Left ventricle myocardium inferior (tissue), 1 donor: ENCODE measurements at regions not wholly inside any gene's neighbourhood (a gene's known extent, or its start where the extent isn't known, plus 50 kb on each side); places are given as distances from the start of the nearest gene placed in this dataset.

Experiments used
- DNase-seq: peaks from one replicate; pipeline ENCODE4 v3.0.0-alpha.2; 2020
- H3K27ac ChIP-seq: fragments of 200-600 bp; replicated peaks from 2 replicates; pipeline ENCODE4 v1.8.0; 2021
- H3K27me3 ChIP-seq: fragments of 200-600 bp; 2 replicates; pipeline ENCODE4 v1.8.0; 2021; ENCODE audit warnings: low read depth
- H3K36me3 ChIP-seq: fragments of 200-600 bp; 2 replicates; pipeline ENCODE4 v1.8.0; 2021
- H3K4me1 ChIP-seq: fragments of 200-600 bp; 2 replicates; pipeline ENCODE4 v1.8.0; 2021
- H3K4me3 ChIP-seq: fragments of 200-600 bp; 2 replicates; pipeline ENCODE4 v1.8.0; 2021; ENCODE audit warnings: mild to moderate bottlenecking, moderate library complexity
- H3K9me3 ChIP-seq: fragments of 200-600 bp; replicated peaks from 2 replicates; pipeline ENCODE4 v1.8.0; 2021
- intact Hi-C: fragments of 100-400 bp; cut with micrococcal nuclease; formaldehyde crosslinking; loops from one replicate; pipeline ENCODE4 v1.11.0; 2022
- TF ChIP-seq, protein P1 (sequence below): fragments of 200-600 bp; IDR thresholded peaks from 2 replicates; pipeline ENCODE4 v1.8.0; 2021; ENCODE audit warnings: antibody characterized with exemption, mild to moderate bottlenecking, borderline replicate concordance
- donor health status: DM: no; HTN: yes; CAD: no; lungs with severe emphysema.

DNA sequence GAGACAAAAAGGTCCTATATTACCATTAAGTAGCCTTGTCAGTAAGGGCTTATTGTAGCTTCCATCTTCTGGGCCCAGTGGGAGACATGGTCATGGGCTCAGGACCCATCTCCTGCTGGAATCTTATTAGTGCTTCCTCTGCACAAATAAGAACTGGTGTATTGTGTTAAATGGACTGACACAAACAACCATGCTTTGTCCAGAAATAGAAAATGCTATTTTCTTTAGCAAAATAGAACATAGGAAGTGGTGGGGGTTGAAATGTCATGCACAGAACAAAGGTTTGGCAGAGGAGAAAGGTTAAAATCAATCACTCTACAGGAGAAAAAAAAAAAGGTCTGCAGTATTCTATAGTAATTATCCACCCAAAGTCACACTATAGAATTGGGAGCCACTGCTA is 252.2 kb downstream of the ELAVL2 start:
- Histone ChIP-seq H3K4me1 (no peaks in the 10 kb centered on the region), H3K9me3 (no peaks in the 10 kb centered on the region), H3K36me3 (no peaks in the 10 kb centered on the region), H3K4me3 (no peak overlapping the region), H3K27ac (no peak overlapping the region), H3K27me3 (no peaks in the 10 kb centered on the region)
- DNase-seq = no peak
- TF ChIP-seq, protein P1, sequence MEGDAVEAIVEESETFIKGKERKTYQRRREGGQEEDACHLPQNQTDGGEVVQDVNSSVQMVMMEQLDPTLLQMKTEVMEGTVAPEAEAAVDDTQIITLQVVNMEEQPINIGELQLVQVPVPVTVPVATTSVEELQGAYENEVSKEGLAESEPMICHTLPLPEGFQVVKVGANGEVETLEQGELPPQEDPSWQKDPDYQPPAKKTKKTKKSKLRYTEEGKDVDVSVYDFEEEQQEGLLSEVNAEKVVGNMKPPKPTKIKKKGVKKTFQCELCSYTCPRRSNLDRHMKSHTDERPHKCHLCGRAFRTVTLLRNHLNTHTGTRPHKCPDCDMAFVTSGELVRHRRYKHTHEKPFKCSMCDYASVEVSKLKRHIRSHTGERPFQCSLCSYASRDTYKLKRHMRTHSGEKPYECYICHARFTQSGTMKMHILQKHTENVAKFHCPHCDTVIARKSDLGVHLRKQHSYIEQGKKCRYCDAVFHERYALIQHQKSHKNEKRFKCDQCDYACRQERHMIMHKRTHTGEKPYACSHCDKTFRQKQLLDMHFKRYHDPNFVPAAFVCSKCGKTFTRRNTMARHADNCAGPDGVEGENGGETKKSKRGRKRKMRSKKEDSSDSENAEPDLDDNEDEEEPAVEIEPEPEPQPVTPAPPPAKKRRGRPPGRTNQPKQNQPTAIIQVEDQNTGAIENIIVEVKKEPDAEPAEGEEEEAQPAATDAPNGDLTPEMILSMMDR = no peak
- intact Hi-C loops = loop anchor here (10.0 kb wide), 1 partner anchor 61 kb away; no protein-coding TSS in a partner anchor

- H3K9me3 ChIP-seq = no peaks in the 10 kb centered on the region
- no peaks in the 10 kb centered on the region for H3K36me3 ChIP-seq
- TF ChIP-seq, protein P1 = no peak
- intact Hi-C loops = loop anchor here (10.0 kb wide), 1 partner anchor 57 kb away; no protein-coding TSS in a partner anchor
- H3K27ac ChIP-seq = no peak overlapping the region
- H3K4me3 ChIP-seq = no peak overlapping the region
- DNase-seq = no peak
- H3K27me3 ChIP-seq = no peaks in the 10 kb centered on the region
- H3K4me1 ChIP-seq = no peaks in the 10 kb centered on the region
Measured at GRCh38 chr9:23577611-23578010, 248.4 kb downstream of the ELAVL2 start.

- intact Hi-C loops = no loop called here
- TF ChIP-seq, protein P1 = no peak
- H3K27me3 ChIP-seq = no peaks in the 10 kb centered on the region
Measured at GRCh38 chr9:23581931-23582330, 244.1 kb downstream of the ELAVL2 start.

GRCh38 chr9:23582836-23583235 is 243.2 kb downstream of the ELAVL2 start:
- no peaks in the 10 kb centered on the region for H3K9me3 ChIP-seq
- DNase-seq = no peak
- no peak overlapping the region for H3K4me3 ChIP-seq
- TF ChIP-seq, protein P1 = no peak
- no peak overlapping the region for H3K27ac ChIP-seq
- no peaks in the 10 kb centered on the region for H3K27me3 ChIP-seq
- H3K4me1 ChIP-seq = peaks cover 20% of the 10 kb centered on the region
- no peaks in the 10 kb centered on the region for H3K36me3 ChIP-seq
- intact Hi-C loops = no loop called here

More at GRCh38 chr9:23581931-23582330, 244.1 kb downstream of the ELAVL2 start:
- Histone ChIP-seq H3K36me3 (no peaks in the 10 kb centered on the region), H3K4me3 (no peak overlapping the region), H3K4me1 (peaks cover 11% of the 10 kb centered on the region), H3K27ac (no peak overlapping the region), H3K9me3 (no peaks in the 10 kb centered on the region)
- no peak for DNase-seq

GRCh38 chr9:23586906-23587305 is 239.1 kb downstream of the ELAVL2 start:
- Histone ChIP-seq H3K27ac (peak overlapping the region; percentile 70), H3K27me3 (no peaks in the 10 kb centered on the region), H3K36me3 (no peaks in the 10 kb centered on the region), H3K4me3 (no peak overlapping the region), H3K4me1 (peaks cover 52% of the 10 kb centered on the region), H3K9me3 (peaks cover 4% of the 10 kb centered on the region)
- intact Hi-C loops = no loop called here
- TF ChIP-seq, protein P1 = no peak
- DNase-seq = no peak
